CD4-positive, alpha-beta T cell (primary cell): ENCODE measurements at regions not wholly inside any gene's neighbourhood (a gene's known extent, or its start where the extent isn't known, plus 50 kb on each side); places are given as distances from the start of the nearest gene placed in this dataset.

Experiments used
- ATAC-seq: fragments of 200-7000 bp; cut with Tn5 transposase; one replicate; pipeline ENCODE4 v1.10.0; 2022; ENCODE audit warnings: mild to moderate bottlenecking; ENCODE audit not compliant: poor library complexity
- CTCF ChIA-PET: fragments of 350-600 bp; sonication (Branson Sonifier 250); formaldehyde crosslinking; loops from one replicate; lab custom pipeline; 2021; ENCODE audit warnings: antibody characterized with exemption, inconsistent platforms; lab: Charles Lee
- POLR2A ChIA-PET: fragments of 350-600 bp; sonication (Branson Sonifier 250); formaldehyde crosslinking; loops from one replicate; lab custom pipeline; 2021; ENCODE audit warnings: antibody characterized with exemption, inconsistent platforms; lab: Charles Lee
- DNase-seq, 14 experiments: peaks; one replicate each; pipeline ENCODE4 v3.0.0-alpha.2; 2013 to 2020; ENCODE audit warnings: mixed read lengths in 2 of 14
- H3K27ac ChIP-seq, 2 donors: one replicate each; pipeline versions ENCODE4 v1.5.1 to v1.7.0; 2013; ENCODE audit warnings: low read length in 2 of 2, low read depth in 1 of 2, mild to moderate bottlenecking in 1 of 2
- H3K27me3 ChIP-seq, 2 experiments: 1 replicate in 1 of 2; 2 replicates in 1 of 2; pipeline versions ENCODE4 v1.6.1 to v1.7.0; 2013; ENCODE audit warnings: low read length in 2 of 2, control low read depth in 1 of 2, mild to moderate bottlenecking in 1 of 2, moderate library complexity in 1 of 2; ENCODE audit not compliant: insufficient read depth in 2 of 2, control insufficient read depth in 1 of 2
- H3K36me3 ChIP-seq: one replicate; pipeline ENCODE4 v1.6.1; 2013; ENCODE audit warnings: low read length, control low read depth; ENCODE audit not compliant: insufficient read depth
- H3K4me1 ChIP-seq: one replicate; pipeline ENCODE4 v1.6.1; 2013; ENCODE audit warnings: low read length, control low read depth; ENCODE audit not compliant: insufficient read depth
- H3K4me3 ChIP-seq: one replicate; pipeline ENCODE4 v1.5.1; 2013; ENCODE audit warnings: mild to moderate bottlenecking, low read length, moderate library complexity
- H3K9me3 ChIP-seq, 2 experiments: 1 replicate in 1 of 2; 2 replicates in 1 of 2; pipeline versions ENCODE4 v1.6.1 to v1.7.0; 2013; ENCODE audit warnings: low read length in 2 of 2, mild to moderate bottlenecking in 2 of 2, control low read depth in 1 of 2, moderate library complexity in 1 of 2; ENCODE audit not compliant: control insufficient read depth in 1 of 2, insufficient read depth in 1 of 2
- H3K27ac Mint-ChIP-seq: one replicate; pipeline ENCODE4 v1.8.0; 2020; ENCODE audit warnings: mixed read lengths
- H3K27me3 Mint-ChIP-seq: one replicate; pipeline ENCODE4 v1.8.0; 2021; ENCODE audit warnings: mixed read lengths
- H3K36me3 Mint-ChIP-seq: one replicate; pipeline ENCODE4 v1.8.0; 2021; ENCODE audit warnings: low read depth, mixed read lengths
- H3K4me1 Mint-ChIP-seq: one replicate; pipeline ENCODE4 v1.8.0; 2021; ENCODE audit warnings: low read depth, mixed read lengths
- H3K4me3 Mint-ChIP-seq: one replicate; pipeline ENCODE4 v1.8.0; 2020; ENCODE audit warnings: mild to moderate bottlenecking, mixed read lengths
- H3K9me3 Mint-ChIP-seq: one replicate; pipeline ENCODE4 v1.8.0; 2020; ENCODE audit warnings: mixed read lengths
- CTCF ChIP-seq: fragments of 200-600 bp; IDR thresholded peaks from one replicate; pipeline ENCODE4 v1.8.0; 2022; ENCODE audit warnings: antibody characterized with exemption, mild to moderate bottlenecking
- intact Hi-C, 2 experiments: fragments of 100-400 bp; cut with DNase I in 1 of 2; cut with micrococcal nuclease in 1 of 2; formaldehyde crosslinking; loops; one replicate each; pipeline versions ENCODE4 v1.15.1 to v1.9.0; 2023 to 2025; cut with DNase I, micrococcal nuclease

- ATAC-seq (no peak), DNase-seq (no peak)
- intact Hi-C loops: no loop called here
- Mint-ChIP-seq H3K4me1 (no peaks in the 10 kb centered on the region), H3K27me3 (no peaks in the 10 kb centered on the region), H3K9me3 (no peaks in the 10 kb centered on the region), H3K36me3 (no peaks in the 10 kb centered on the region), H3K27ac (no peak overlapping the region), H3K4me3 (no peak overlapping the region)
- Histone ChIP-seq H3K4me1 (no peaks in the 10 kb centered on the region), H3K9me3 (no peaks in the 10 kb centered on the region), H3K27ac (no peak overlapping the region), H3K4me3 (no peak overlapping the region), H3K36me3 (no peaks in the 10 kb centered on the region), H3K27me3 (no peaks in the 10 kb centered on the region)
- TF ChIP-seq CTCF: no peak
- POLR2A ChIA-PET: no interaction called here
- CTCF ChIA-PET: no interaction called here
These were observed 130.2 kb downstream of the SAMD9 start for GRCh38 chr7:92987538-92987937.

- Histone ChIP-seq H3K4me3 (no peak overlapping the region), H3K9me3 (no peaks in the 10 kb centered on the region), H3K27me3 (no peaks in the 10 kb centered on the region), H3K36me3 (no peaks in the 10 kb centered on the region), H3K27ac (no peak overlapping the region), H3K4me1 (no peaks in the 10 kb centered on the region)
- Mint-ChIP-seq H3K4me1 (no peaks in the 10 kb centered on the region), H3K4me3 (no peak overlapping the region), H3K27me3 (no peaks in the 10 kb centered on the region), H3K9me3 (no peaks in the 10 kb centered on the region), H3K27ac (no peak overlapping the region), H3K36me3 (no peaks in the 10 kb centered on the region)
- no peak for ATAC-seq
- DNase-seq: no peak
- TF ChIP-seq CTCF: no peak
- CTCF ChIA-PET: no interaction called here
- POLR2A ChIA-PET: no interaction called here
- intact Hi-C loops: no loop called here
These were observed 130.7 kb downstream of the SAMD9 start for GRCh38 chr7:92987095-92987494.

GRCh38 chr7:92982928-92983327, 134.9 kb downstream of the SAMD9 start:
- Histone ChIP-seq H3K4me1 (no peaks in the 10 kb centered on the region), H3K36me3 (no peaks in the 10 kb centered on the region), H3K27ac (no peak overlapping the region), H3K9me3 (no peaks in the 10 kb centered on the region), H3K4me3 (no peak overlapping the region), H3K27me3 (no peaks in the 10 kb centered on the region)
- ChIA-PET CTCF (interaction anchor here (0.6 to 0.8 kb wide), 2 partner anchors 9 to 695 kb away, joined by 3 to 4 read pairs; no protein-coding TSS in a partner anchor), POLR2A (no interaction called here)
- TF ChIP-seq CTCF: no peak
- Mint-ChIP-seq H3K36me3 (no peaks in the 10 kb centered on the region), H3K4me1 (no peaks in the 10 kb centered on the region), H3K9me3 (peaks cover 15% of the 10 kb centered on the region), H3K27ac (no peak overlapping the region), H3K4me3 (no peak overlapping the region), H3K27me3 (no peaks in the 10 kb centered on the region)
- ATAC-seq (no peak), DNase-seq (no peak)
- intact Hi-C loops: no loop called here
